Astrocyte of the cerebellum (primary cell): ENCODE measurements at regions not wholly inside any gene's neighbourhood (a gene's known extent, or its start where the extent isn't known, plus 50 kb on each side); places are given as distances from the start of the nearest gene placed in this dataset.

Source experiments
- DNase-seq: peaks from one replicate; pipeline ENCODE4 v3.0.0-alpha.2; 2011; ENCODE audit warnings: low read depth
- H3K4me3 ChIP-seq: 2 replicates; pipeline ENCODE4 v1.5.1; 2011; ENCODE audit warnings: mild to moderate bottlenecking, low read depth, low read length, moderate library complexity
- CTCF ChIP-seq: IDR thresholded peaks from 2 replicates; pipeline ENCODE4 v1.5.1; 2012; ENCODE audit warnings: low read length, low read depth, moderate library complexity, mild to moderate bottlenecking; ENCODE audit errors: missing control alignments
- in situ Hi-C: cut with HindIII; loops from 2 replicates; pipeline ENCODE4 v1.10.0; 2017; ENCODE audit warnings: low sequenced_read_pairs

DNA sequence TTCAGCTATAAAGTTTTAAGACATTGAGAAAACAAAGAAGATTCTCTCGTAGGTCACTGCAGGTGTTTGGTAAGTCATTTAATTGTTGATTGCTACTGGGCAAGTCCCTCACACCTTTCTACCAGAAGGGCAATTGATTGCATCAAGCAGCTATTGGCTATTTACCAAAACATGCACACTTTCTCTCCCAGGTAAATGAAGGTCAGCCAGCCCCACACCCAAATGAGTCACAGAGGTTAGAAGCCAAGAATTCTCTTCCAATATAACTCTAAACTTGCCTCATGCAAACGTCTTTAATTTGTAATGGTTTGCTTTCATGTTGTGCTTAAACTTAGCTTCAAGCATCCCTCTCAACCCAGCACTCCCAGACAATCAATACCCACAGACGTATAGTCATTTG lies 475.3 kb upstream of the ADGRL2 start:
- in situ Hi-C loops = no loop called here

GRCh38 chr1:81323862-81324261 lies 476.9 kb upstream of the ADGRL2 start:
- in situ Hi-C loops = no loop called here

More for the DNA sequence above, 475.3 kb upstream of the ADGRL2 start:
- no peak for DNase-seq
- no peak for TF ChIP-seq CTCF
- no peak overlapping the region for H3K4me3 ChIP-seq

GRCh38 chr1:81317191-81317590 lies 483.5 kb upstream of the ADGRL2 start:
- DNase-seq = no peak
- H3K4me3 ChIP-seq = no peak overlapping the region
- in situ Hi-C loops = no loop called here
- no peak for TF ChIP-seq CTCF

More at GRCh38 chr1:81323862-81324261, 476.9 kb upstream of the ADGRL2 start:
- no peak for TF ChIP-seq CTCF
- no peak for DNase-seq
- H3K4me3 ChIP-seq = no peak overlapping the region

- in situ Hi-C loops = no loop called here
- DNase-seq = no peak
- no peak overlapping the region for H3K4me3 ChIP-seq
- no peak for TF ChIP-seq CTCF
These were observed 486.1 kb upstream of the ADGRL2 start for GRCh38 chr1:81314513-81315233.

DNA sequence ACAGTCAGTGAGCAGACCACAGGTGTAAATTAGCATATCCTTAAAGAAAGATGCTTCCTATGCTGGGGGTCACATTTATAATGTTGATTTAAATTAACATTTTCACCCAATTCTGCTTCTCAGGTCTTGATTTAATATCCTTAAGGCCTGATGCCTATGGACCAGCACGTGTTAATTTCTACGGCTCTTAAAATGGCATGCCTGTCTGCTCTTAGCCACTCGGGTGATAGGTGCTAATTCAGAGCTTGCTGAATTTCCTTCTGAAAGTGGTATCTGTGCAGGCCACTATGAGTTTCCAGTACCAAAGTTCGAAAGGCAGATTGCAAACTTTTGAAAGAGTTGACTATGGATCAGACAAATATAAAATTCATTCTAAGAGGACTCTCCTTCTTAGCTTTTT lies 487.4 kb upstream of the ADGRL2 start:
- in situ Hi-C loops = no loop called here
- TF ChIP-seq CTCF = no peak
- no peak overlapping the region for H3K4me3 ChIP-seq
- no peak for DNase-seq

DNA sequence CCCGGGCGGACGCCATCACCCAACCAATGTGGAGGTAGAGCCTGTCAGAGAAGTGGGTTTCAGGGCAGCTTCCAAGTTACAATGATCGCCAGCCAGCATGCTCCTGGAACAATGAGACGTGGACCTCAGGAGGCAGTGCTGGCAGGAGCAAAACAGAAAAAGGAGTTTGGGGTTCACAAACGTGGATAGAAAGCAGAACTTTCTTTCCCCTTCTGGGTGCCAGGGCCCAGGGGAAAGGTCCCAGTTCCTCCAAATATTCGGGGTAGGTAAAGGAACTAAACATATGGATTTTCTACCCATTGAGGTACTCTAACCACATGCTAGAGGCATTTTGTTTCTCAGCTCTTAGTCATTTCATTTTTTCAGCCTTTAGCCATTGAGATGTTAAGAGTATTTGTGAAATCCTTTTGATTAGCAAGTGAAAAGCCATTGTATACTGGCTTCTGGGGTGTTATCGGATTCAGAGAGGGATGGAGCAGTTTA lies 488.4 kb upstream of the ADGRL2 start:
- in situ Hi-C loops = no loop called here
- DNase-seq = no peak
- no peak for TF ChIP-seq CTCF
- H3K4me3 ChIP-seq = no peak overlapping the region
